Testis (tissue), 2 donors: ENCODE measurements at regions not wholly inside any gene's neighbourhood (a gene's known extent, or its start where the extent isn't known, plus 50 kb on each side); places are given as distances from the start of the nearest gene placed in this dataset.

Experiments used
- POLR2A ChIP-seq: fragments of 450-650 bp; IDR thresholded peaks from one replicate; pipeline ENCODE4 v1.6.1; 2017; ENCODE audit warnings: antibody characterized with exemption, mild to moderate bottlenecking, moderate library complexity
- TF ChIP-seq, protein P1 (sequence below), 3 experiments: fragments of 450-650 bp in 2 of 3; fragments of 200-600 bp in 1 of 3; sonication (generic) in 1 of 3; IDR thresholded peaks; one replicate each; pipeline ENCODE4 v1.5.1; 2016 to 2019; ENCODE audit warnings: antibody characterized with exemption in 3 of 3, mild to moderate bottlenecking in 2 of 3, moderate library complexity in 1 of 3

DNA sequence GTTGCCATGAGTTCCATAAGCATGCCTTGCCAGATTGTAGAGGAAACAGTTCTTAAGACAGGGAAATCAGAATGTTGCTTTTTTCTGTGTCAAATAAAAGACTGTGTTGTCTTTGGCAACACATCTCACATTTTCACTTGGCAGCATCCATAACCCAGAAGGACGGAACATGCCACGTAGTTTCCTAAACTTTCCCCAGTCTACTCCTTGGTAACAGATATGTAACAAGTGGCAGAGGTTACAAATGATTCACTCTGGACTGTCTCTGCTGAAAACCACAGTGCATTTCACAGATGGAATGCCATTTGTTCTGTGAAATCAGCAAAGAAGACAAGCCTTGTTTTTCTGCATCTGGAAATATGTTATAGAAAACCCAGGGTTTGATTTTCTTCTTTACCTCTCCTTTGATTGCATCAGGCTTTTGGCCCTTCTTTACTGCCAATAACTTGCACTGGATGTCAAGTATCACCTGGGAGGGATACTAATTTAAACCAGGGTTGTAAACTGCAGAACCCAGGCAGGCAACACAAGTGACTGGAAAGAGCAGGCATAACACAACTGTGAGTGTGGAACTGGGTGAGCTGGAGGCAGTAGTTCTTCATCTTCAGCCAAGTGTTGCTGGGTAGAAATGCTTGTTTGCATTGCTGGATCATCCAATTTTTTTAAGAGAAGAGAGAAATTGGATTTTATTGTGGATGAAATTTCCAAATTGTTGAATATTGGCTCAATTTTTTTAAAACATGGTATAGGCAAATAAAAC, 124.4 kb upstream of the FOXB1 start:
- TF ChIP-seq, protein P1, sequence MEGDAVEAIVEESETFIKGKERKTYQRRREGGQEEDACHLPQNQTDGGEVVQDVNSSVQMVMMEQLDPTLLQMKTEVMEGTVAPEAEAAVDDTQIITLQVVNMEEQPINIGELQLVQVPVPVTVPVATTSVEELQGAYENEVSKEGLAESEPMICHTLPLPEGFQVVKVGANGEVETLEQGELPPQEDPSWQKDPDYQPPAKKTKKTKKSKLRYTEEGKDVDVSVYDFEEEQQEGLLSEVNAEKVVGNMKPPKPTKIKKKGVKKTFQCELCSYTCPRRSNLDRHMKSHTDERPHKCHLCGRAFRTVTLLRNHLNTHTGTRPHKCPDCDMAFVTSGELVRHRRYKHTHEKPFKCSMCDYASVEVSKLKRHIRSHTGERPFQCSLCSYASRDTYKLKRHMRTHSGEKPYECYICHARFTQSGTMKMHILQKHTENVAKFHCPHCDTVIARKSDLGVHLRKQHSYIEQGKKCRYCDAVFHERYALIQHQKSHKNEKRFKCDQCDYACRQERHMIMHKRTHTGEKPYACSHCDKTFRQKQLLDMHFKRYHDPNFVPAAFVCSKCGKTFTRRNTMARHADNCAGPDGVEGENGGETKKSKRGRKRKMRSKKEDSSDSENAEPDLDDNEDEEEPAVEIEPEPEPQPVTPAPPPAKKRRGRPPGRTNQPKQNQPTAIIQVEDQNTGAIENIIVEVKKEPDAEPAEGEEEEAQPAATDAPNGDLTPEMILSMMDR (IDR thresholded peaks at IDR 0.05), result no peak
- no peak for TF ChIP-seq POLR2A
